ENCODE measurements at regions not wholly inside any gene's neighbourhood (a gene's known extent, or its start where the extent isn't known, plus 50 kb on each side); places are given as distances from the start of the nearest gene placed in this dataset.

DNA sequence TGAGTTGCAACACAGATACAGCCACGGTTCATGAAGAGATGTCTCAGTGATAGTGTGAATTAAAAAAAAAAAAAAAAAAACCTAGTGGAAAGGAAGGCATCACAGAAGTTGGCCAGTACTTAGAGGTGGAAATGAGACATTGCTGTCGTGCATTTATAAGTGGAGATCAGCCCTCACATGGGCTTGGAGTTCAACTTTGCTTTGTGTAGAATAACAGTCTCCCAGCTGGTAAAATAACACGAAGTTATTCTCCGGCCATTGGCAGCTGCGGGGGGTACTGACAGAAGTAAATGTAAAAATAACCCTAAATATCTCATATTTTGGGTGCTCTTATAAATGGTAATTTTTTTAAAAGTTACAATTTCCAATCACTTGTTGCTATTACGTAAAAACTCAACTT lies 98.8 kb upstream of the TMEM18 start:
- TF ChIP-seq POLR2A (IDR thresholded peaks at IDR 0.05; ENCODE audit: low read length), result no peak
- no peak for TF ChIP-seq GATA1 (IDR thresholded peaks at IDR 0.05; ENCODE audit: low read depth, low read length)

Data from erythroblast (primary cell).